ENCODE measurements at regions not wholly inside any gene's neighbourhood (a gene's known extent, or its start where the extent isn't known, plus 50 kb on each side); places are given as distances from the start of the nearest gene placed in this dataset.
"Not testable (repeated sequence)": the region's sequence is repeated elsewhere in the genome, so short reads cannot be mapped to it uniquely, and the experiment has no call there.

- no peak for DNase-seq
Measured at GRCh38 chr16:60204181-60204580, 1470.1 kb upstream of the GOT2 start.

GRCh38 chr16:60203525-60204124 lies 1469.5 kb upstream of the GOT2 start:
- no peak for DNase-seq

DNA sequence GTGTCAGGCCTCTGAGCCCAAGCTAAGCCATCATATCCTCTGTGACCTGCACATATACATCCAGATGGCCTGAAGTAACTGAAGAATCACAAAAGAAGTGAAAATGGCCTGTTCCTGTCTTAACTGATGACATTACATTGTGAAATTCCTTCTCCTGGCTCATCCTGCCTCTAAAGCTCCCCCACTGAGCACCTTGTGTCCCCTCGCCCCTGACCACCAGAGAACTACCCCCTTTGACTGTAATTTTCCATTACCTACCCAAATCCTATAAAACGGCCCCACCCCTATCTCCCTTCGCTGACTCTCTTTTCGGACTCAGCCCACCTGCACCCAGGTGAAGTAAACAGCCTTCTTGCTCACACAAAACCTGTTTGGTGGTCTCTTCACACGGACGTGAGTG lies 1466.6 kb upstream of the GOT2 start:
- not testable (repeated sequence) for DNase-seq

DNA sequence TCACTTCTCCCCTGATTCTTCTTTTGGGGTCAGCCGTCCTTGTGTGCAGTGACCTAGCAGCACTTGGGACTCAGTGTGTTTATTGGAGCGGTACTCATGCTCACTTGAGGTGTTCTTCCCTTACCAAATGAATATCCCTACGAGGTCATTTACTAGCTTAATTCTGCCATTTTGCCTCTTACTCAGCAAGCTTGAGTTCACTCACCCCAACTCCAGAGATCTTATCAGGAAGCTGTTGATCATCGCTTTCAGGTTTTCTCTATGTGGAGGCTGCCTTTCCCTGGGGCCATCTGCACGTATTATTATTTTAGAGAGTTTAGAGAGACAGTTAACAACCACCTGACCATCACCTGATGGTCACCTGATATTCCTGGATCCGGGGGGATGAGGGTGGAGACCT lies 1466.0 kb upstream of the GOT2 start:
- DNase-seq: no peak

- no peak for DNase-seq
Measured at GRCh38 chr16:60199150-60199549, 1465.0 kb upstream of the GOT2 start.

DNA sequence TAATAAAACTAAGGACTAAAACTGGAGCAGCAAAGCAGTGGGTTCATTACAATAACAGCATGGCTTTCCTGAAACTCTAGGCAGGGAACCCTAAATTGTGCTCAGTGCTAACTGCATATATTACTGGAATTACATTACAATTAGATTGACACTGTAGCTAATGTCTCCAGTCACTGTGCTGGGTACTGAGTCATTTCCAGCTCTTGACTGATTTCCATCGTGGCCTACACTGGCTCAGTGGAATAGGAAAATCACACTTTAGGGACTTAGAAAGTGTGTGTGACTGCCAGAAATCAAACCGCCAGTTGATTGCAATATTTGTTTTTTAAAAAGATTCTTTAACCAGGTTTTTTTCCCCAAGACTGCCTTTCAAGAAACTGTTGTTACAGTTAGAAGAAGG lies 1447.4 kb upstream of the GOT2 start:
- DNase-seq: no peak

- no peak for DNase-seq
Measured at GRCh38 chr16:60180609-60181008, 1446.5 kb upstream of the GOT2 start.

GRCh38 chr16:60170196-60170595 lies 1436.1 kb upstream of the GOT2 start:
- DNase-seq: no peak

DNA sequence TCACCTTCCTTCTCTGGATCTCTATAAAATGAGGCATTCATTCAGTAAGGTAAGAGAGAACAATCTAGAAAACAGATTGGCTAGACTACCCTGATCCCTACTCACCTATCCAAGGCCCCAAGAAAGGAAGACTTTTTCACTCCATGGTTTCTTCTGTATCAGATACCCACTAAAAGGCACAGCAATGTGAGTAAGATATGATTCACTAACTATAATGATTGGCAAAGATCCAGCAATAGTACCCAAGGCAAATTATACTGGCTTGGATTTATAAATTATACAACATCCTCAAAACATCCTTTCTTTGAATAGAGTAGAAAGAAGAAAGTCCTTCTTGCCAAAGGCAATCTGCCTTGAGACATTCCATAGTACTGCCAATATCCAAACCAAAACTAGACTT lies 1432.0 kb upstream of the GOT2 start:
- no peak for DNase-seq

DNA sequence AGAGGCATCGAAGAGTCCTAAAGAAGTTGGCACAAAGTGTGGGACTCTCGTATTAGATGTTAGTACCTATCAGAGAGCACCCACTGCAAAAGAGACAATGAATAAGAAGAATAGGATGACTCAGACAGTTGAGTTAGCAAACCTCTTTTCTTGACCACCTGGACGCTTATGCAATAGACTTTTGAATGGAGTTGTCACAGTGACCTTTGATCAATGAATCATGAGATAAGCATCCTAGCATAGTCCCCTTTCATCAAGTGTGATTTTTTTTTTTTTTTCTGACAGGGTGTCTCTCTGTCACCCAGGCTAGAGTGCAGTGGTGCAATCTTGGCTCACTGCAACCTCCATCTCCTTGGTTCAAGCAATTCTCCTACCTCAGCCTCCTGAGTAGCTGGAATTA lies 1417.9 kb upstream of the GOT2 start:
- no peak for DNase-seq

- DNase-seq: no peak
Measured at GRCh38 chr16:60150907-60151306, 1416.8 kb upstream of the GOT2 start.

GRCh38 chr16:60143348-60143705 lies 1409.2 kb upstream of the GOT2 start:
- DNase-seq: no peak

- DNase-seq: no peak
Measured at GRCh38 chr16:60142619-60143347, 1408.7 kb upstream of the GOT2 start.

DNA sequence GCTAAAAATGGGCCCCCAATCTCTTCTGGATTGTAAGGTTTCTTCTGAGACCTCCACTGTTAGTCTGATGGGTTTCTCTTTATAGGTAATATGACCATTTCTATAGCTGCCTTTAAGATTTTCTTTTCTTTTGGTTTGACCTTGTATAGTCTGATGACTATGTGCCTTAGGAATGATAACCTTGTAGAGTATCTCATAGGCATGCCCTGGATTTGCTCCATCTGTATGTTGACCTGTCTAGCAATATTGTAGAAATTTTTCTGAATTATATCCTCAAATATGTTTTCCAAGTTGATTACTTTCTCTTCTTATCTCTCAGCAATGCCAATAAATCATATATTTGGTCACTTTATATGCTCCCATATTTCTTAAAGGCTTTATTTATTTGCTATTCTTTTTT lies 1403.8 kb upstream of the GOT2 start:
- DNase-seq: no peak

GRCh38 chr16:60127196-60127595 lies 1393.1 kb upstream of the GOT2 start:
- DNase-seq: no peak

GRCh38 chr16:60126115-60126514 lies 1392.0 kb upstream of the GOT2 start:
- DNase-seq: not testable (repeated sequence)

- no peak for DNase-seq
Measured at GRCh38 chr16:60123392-60124023, 1389.4 kb upstream of the GOT2 start.

GRCh38 chr16:60120586-60120985 lies 1386.5 kb upstream of the GOT2 start:
- no peak for DNase-seq

- DNase-seq: no peak
Measured at GRCh38 chr16:60110531-60110930, 1376.4 kb upstream of the GOT2 start.

- DNase-seq: no peak
Measured at GRCh38 chr16:60107871-60108270, 1373.8 kb upstream of the GOT2 start.

- DNase-seq: no peak
Measured at GRCh38 chr16:60107437-60107836, 1373.3 kb upstream of the GOT2 start.

GRCh38 chr16:60100371-60100770 lies 1366.3 kb upstream of the GOT2 start:
- DNase-seq: no peak

GRCh38 chr16:60091529-60091928 lies 1357.4 kb upstream of the GOT2 start:
- DNase-seq: no peak

DNA sequence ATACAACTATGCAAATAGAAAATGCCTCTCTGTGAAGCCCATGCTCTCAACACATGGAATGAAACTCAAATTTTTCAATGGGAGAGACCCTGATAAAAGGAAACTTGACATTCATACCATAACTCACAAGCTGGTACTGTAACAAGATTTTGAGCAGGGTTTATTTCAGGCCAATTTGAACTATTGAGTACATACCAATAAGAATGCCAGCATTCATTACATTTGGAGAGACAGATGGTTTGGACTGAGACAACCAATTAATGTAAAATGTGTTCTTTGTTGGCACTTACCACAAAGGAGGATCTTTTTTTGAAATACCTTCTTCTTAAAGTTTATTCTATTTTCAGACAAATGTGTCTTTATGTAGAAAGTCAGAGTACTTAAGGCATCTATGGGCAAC lies 1357.0 kb upstream of the GOT2 start:
- DNase-seq: no peak

- no peak for DNase-seq
Measured at GRCh38 chr16:60087530-60087929, 1353.4 kb upstream of the GOT2 start.
